GM12864 (cell line): ENCODE measurements at regions not wholly inside any gene's neighbourhood (a gene's known extent, or its start where the extent isn't known, plus 50 kb on each side); places are given as distances from the start of the nearest gene placed in this dataset.

Experiments used
- DNase-seq: peaks from one replicate; pipeline ENCODE4 v3.0.0-alpha.2; 2011; ENCODE audit warnings: low read depth
- H3K4me3 ChIP-seq: 2 replicates; pipeline ENCODE4 v1.5.1; 2011; ENCODE audit warnings: mild to moderate bottlenecking, low read depth, low read length, control low read depth
- CTCF ChIP-seq: IDR thresholded peaks from 2 replicates; pipeline ENCODE4 v1.5.1; 2011; ENCODE audit warnings: low read depth, mild to moderate bottlenecking, moderate library complexity, low read length, control low read depth, inconsistent platforms; ENCODE audit errors: missing control alignments

- no peak overlapping the region for H3K4me3 ChIP-seq
- TF ChIP-seq CTCF: no peak
- no peak for DNase-seq
These were observed 567.3 kb upstream of the GHITM start for GRCh38 chr10:83572036-83572435.

- DNase-seq: no peak
- TF ChIP-seq CTCF: no peak
- H3K4me3 ChIP-seq: no peak overlapping the region
These were observed 564.5 kb upstream of the GHITM start for GRCh38 chr10:83574770-83575169.

GRCh38 chr10:83577421-83577820 lies 561.9 kb upstream of the GHITM start:
- H3K4me3 ChIP-seq: no peak overlapping the region
- TF ChIP-seq CTCF: no peak
- no peak for DNase-seq

- H3K4me3 ChIP-seq: no peak overlapping the region
- TF ChIP-seq CTCF: no peak
- DNase-seq: no peak
These were observed 558.8 kb upstream of the GHITM start for GRCh38 chr10:83580373-83581012.

- TF ChIP-seq CTCF: no peak
- no peak overlapping the region for H3K4me3 ChIP-seq
- DNase-seq: no peak
These were observed 556.8 kb upstream of the GHITM start for GRCh38 chr10:83582407-83583095.

GRCh38 chr10:83585686-83586085 lies 553.6 kb upstream of the GHITM start:
- no peak for TF ChIP-seq CTCF
- DNase-seq: no peak
- H3K4me3 ChIP-seq: no peak overlapping the region
